Suppressor macrophage treated with lipopolysaccharide for 1 hour (primary cell): ENCODE measurements at regions not wholly inside any gene's neighbourhood (a gene's known extent, or its start where the extent isn't known, plus 50 kb on each side); places are given as distances from the start of the nearest gene placed in this dataset.

Experiments
- DNase-seq, 3 donors: peaks; one replicate each; pipeline ENCODE4 v3.0.0-alpha.2; 2020 to 2022

GRCh38 chr1:218526198-218526580 lies 181.1 kb downstream of the TGFB2 start:
- DNase-seq, result no peak

GRCh38 chr1:218527737-218528136 lies 182.6 kb downstream of the TGFB2 start:
- no peak for DNase-seq

- DNase-seq, result no peak
These were observed 184.6 kb downstream of the TGFB2 start for GRCh38 chr1:218529646-218530300.

- no peak for DNase-seq
These were observed 186.8 kb downstream of the TGFB2 start for GRCh38 chr1:218531936-218532335.

GRCh38 chr1:218536296-218536986 lies 191.3 kb downstream of the TGFB2 start:
- no peak for DNase-seq

- DNase-seq, result no peak
These were observed 192.2 kb downstream of the TGFB2 start for GRCh38 chr1:218537122-218537913.

- no peak for DNase-seq
These were observed 193.2 kb downstream of the TGFB2 start for GRCh38 chr1:218538341-218538740.

- no peak for DNase-seq
These were observed 201.2 kb downstream of the TGFB2 start for GRCh38 chr1:218546314-218546713.

GRCh38 chr1:218547957-218548730 lies 203.0 kb downstream of the TGFB2 start:
- no peak for DNase-seq

- DNase-seq, result no peak
These were observed 203.6 kb downstream of the TGFB2 start for GRCh38 chr1:218548764-218549163.

- DNase-seq, result no peak
These were observed 208.1 kb downstream of the TGFB2 start for GRCh38 chr1:218553197-218553596.

GRCh38 chr1:218556016-218556415 lies 210.9 kb downstream of the TGFB2 start:
- no peak for DNase-seq

- no peak for DNase-seq
These were observed 212.6 kb downstream of the TGFB2 start for GRCh38 chr1:218557731-218558130.

- no peak for DNase-seq
These were observed 213.2 kb downstream of the TGFB2 start for GRCh38 chr1:218558271-218558810.

GRCh38 chr1:218565377-218565776 lies 220.2 kb downstream of the TGFB2 start:
- no peak for DNase-seq

- no peak for DNase-seq
These were observed 223.9 kb downstream of the TGFB2 start for GRCh38 chr1:218568962-218569550.

- DNase-seq, result no peak
These were observed 225.3 kb downstream of the TGFB2 start for GRCh38 chr1:218570456-218570855.

GRCh38 chr1:218571491-218571890 lies 226.4 kb downstream of the TGFB2 start:
- DNase-seq, result no peak

- DNase-seq, result no peak
These were observed 226.9 kb downstream of the TGFB2 start for GRCh38 chr1:218572050-218572449.

GRCh38 chr1:218573925-218574324 lies 228.8 kb downstream of the TGFB2 start:
- no peak for DNase-seq

- no peak for DNase-seq
These were observed 229.9 kb downstream of the TGFB2 start for GRCh38 chr1:218575079-218575478.

- no peak for DNase-seq
These were observed 230.7 kb downstream of the TGFB2 start for GRCh38 chr1:218575856-218576255.
